ENCODE measurements at regions not wholly inside any gene's neighbourhood (a gene's known extent, or its start where the extent isn't known, plus 50 kb on each side); places are given as distances from the start of the nearest gene placed in this dataset.
A peak's percentile ranks its signal among the peaks of the same experiment; 100 is the strongest.

GRCh38 chr13:27847669-27848068, 55.4 kb downstream of the GSX1 start:
- no peak for DNase-seq (ENCODE audit: low read depth in 2 of 3, low spot score in 2 of 3)

- no peak for DNase-seq (ENCODE audit: low read depth in 2 of 3, low spot score in 2 of 3)
These were observed 59.0 kb downstream of the GSX1 start for GRCh38 chr13:27851096-27851850.

- DNase-seq (ENCODE audit: low read depth in 2 of 3, low spot score in 2 of 3), result no peak
These were observed 60.2 kb downstream of the GSX1 start for GRCh38 chr13:27852491-27852890.

- no peak for DNase-seq (ENCODE audit: low read depth in 2 of 3, low spot score in 2 of 3)
These were observed 61.1 kb downstream of the GSX1 start for GRCh38 chr13:27853335-27853734.

GRCh38 chr13:27853861-27854260, 61.6 kb downstream of the GSX1 start:
- DNase-seq (ENCODE audit: low read depth in 2 of 3, low spot score in 2 of 3), result no peak

- no peak for DNase-seq (ENCODE audit: low read depth in 2 of 3, low spot score in 2 of 3)
These were observed 62.3 kb downstream of the GSX1 start for GRCh38 chr13:27854606-27855005.

GRCh38 chr13:27855381-27855780, 63.1 kb downstream of the GSX1 start:
- no peak for DNase-seq (ENCODE audit: low read depth in 2 of 3, low spot score in 2 of 3)

- no peak for DNase-seq (ENCODE audit: low read depth in 2 of 3, low spot score in 2 of 3)
These were observed 62.5 kb upstream of the PDX1 start for GRCh38 chr13:27857282-27857681.

- DNase-seq (ENCODE audit: low read depth in 2 of 3, low spot score in 2 of 3), result no peak
These were observed 61.8 kb upstream of the PDX1 start for GRCh38 chr13:27858046-27858445.

- DNase-seq (ENCODE audit: low read depth in 2 of 3, low spot score in 2 of 3), result no peak
These were observed 59.1 kb upstream of the PDX1 start for GRCh38 chr13:27860743-27861142.

- no peak for DNase-seq (ENCODE audit: low read depth in 2 of 3, low spot score in 2 of 3)
These were observed 58.6 kb upstream of the PDX1 start for GRCh38 chr13:27861165-27861564.

- DNase-seq (ENCODE audit: low read depth in 2 of 3, low spot score in 2 of 3), result peak in 2 of 3 donors; percentile 12 to 47
These were observed 51.0 kb upstream of the PDX1 start for GRCh38 chr13:27868641-27869435.

- DNase-seq (ENCODE audit: low read depth in 2 of 3, low spot score in 2 of 3), result no peak
These were observed 50.2 kb upstream of the PDX1 start for GRCh38 chr13:27869436-27870095.

All from hematopoietic multipotent progenitor cell (in vitro differentiated cells).